GM23338 (cell line): ENCODE measurements at regions not wholly inside any gene's neighbourhood (a gene's known extent, or its start where the extent isn't known, plus 50 kb on each side); places are given as distances from the start of the nearest gene placed in this dataset.

ENCODE experiments used
- ATAC-seq: fragments of 200-7000 bp; cut with Tn5 transposase; 3 replicates; pipeline ENCODE4 v1.9.1; 2020
- DNase-seq: peaks from one replicate; pipeline ENCODE4 v3.0.0-alpha.2; 2015; ENCODE audit warnings: low spot score
- H2AFZ ChIP-seq: fragments of 200-600 bp; sonication (generic); 2 replicates; pipeline ENCODE4 v1.8.0; 2016; ENCODE audit warnings: antibody characterized with exemption, mild to moderate bottlenecking, moderate library complexity
- H3F3A ChIP-seq: fragments of 200-600 bp; sonication (generic); replicated peaks from 2 replicates; pipeline ENCODE4 v1.8.0; 2017; ENCODE audit warnings: antibody characterized with exemption, mixed run types, low read depth
- H3K27ac ChIP-seq: fragments of 200-600 bp; sonication (generic); 2 replicates; pipeline ENCODE4 v1.6.1; 2016; ENCODE audit warnings: low read depth
- H3K27me3 ChIP-seq: fragments of 200-600 bp; sonication (generic); 2 replicates; pipeline ENCODE4 v1.8.0; 2016; ENCODE audit warnings: mild to moderate bottlenecking, mixed run types, moderate library complexity; ENCODE audit not compliant: insufficient read depth
- H3K36me3 ChIP-seq: fragments of 200-600 bp; sonication (generic); 2 replicates; pipeline ENCODE4 v1.8.0; 2016; ENCODE audit warnings: mild to moderate bottlenecking; ENCODE audit not compliant: insufficient read depth
- H3K4me1 ChIP-seq: fragments of 200-600 bp; sonication (generic); 2 replicates; pipeline ENCODE4 v1.8.0; 2016; ENCODE audit warnings: mild to moderate bottlenecking, moderate library complexity; ENCODE audit not compliant: insufficient read depth
- H3K4me2 ChIP-seq: fragments of 200-600 bp; sonication (generic); 2 replicates; pipeline ENCODE4 v1.7.1; 2017; ENCODE audit warnings: mixed run types
- H3K4me3 ChIP-seq: fragments of 200-600 bp; sonication (generic); 2 replicates; pipeline ENCODE4 v1.6.1; 2016; ENCODE audit warnings: mixed run types
- H3K79me2 ChIP-seq: fragments of 200-600 bp; sonication (generic); replicated peaks from 2 replicates; pipeline ENCODE4 v1.8.0; 2017; ENCODE audit warnings: mild to moderate bottlenecking; ENCODE audit not compliant: insufficient read depth
- H3K9me2 ChIP-seq: fragments of 200-600 bp; sonication (generic); 2 replicates; pipeline ENCODE4 v1.8.0; 2017; ENCODE audit not compliant: insufficient read depth
- H4K20me1 ChIP-seq: fragments of 200-600 bp; sonication (generic); replicated peaks from 2 replicates; pipeline ENCODE4 v1.8.0; 2017; ENCODE audit warnings: mild to moderate bottlenecking; ENCODE audit not compliant: insufficient read depth
- H3K27ac Mint-ChIP-seq: 2 replicates; pipeline ENCODE4 v1.8.0; 2020; ENCODE audit warnings: inconsistent platforms, mild to moderate bottlenecking, moderate library complexity, mixed read lengths
- H3K27me3 Mint-ChIP-seq: 3 replicates; pipeline ENCODE4 v1.8.0; 2022; ENCODE audit warnings: low read depth, mild to moderate bottlenecking, moderate library complexity, mixed read lengths, inconsistent platforms; ENCODE audit not compliant: insufficient read depth, poor library complexity
- H3K36me3 Mint-ChIP-seq: 3 replicates; pipeline ENCODE4 v1.8.0; 2021; ENCODE audit warnings: low read depth, mild to moderate bottlenecking, inconsistent platforms, moderate library complexity, mixed read lengths
- H3K4me1 Mint-ChIP-seq: 3 replicates; pipeline ENCODE4 v1.8.0; 2020; ENCODE audit warnings: mild to moderate bottlenecking, inconsistent platforms, mixed read lengths
- H3K4me3 Mint-ChIP-seq: 3 replicates; pipeline ENCODE4 v1.8.0; 2021; ENCODE audit warnings: moderate library complexity, mild to moderate bottlenecking, inconsistent platforms, mixed read lengths
- H3K9me3 Mint-ChIP-seq: 3 replicates; pipeline ENCODE4 v1.8.0; 2020; ENCODE audit warnings: moderate library complexity, mild to moderate bottlenecking, inconsistent platforms, mixed read lengths
- CREB1 ChIP-seq: fragments of 250-450 bp; sonication (Bioruptor Pico); IDR thresholded peaks from 2 replicates; pipeline ENCODE4 v1.5.0; 2020; ENCODE audit warnings: low read depth, mild to moderate bottlenecking, moderate library complexity
- EZH2 ChIP-seq: fragments of 200-600 bp; sonication (generic); IDR thresholded peaks from one replicate; pipeline ENCODE4 v1.8.0; 2017; ENCODE audit warnings: antibody characterized with exemption, mild to moderate bottlenecking, low read depth; ENCODE audit not compliant: unreplicated experiment
- EZH2phosphoT487 ChIP-seq: fragments of 200-600 bp; sonication (generic); IDR thresholded peaks from one replicate; pipeline ENCODE4 v1.8.1; 2018; ENCODE audit warnings: antibody characterized with exemption; ENCODE audit not compliant: unreplicated experiment
- JUNB ChIP-seq: IDR thresholded peaks from one replicate; pipeline ENCODE4 v1.6.1; 2016; ENCODE audit warnings: antibody characterized with exemption; ENCODE audit not compliant: unreplicated experiment
- NANOG ChIP-seq: IDR thresholded peaks from 2 replicates; pipeline ENCODE4 v1.6.1; 2016; ENCODE audit warnings: antibody characterized with exemption, borderline replicate concordance
- POLR2AphosphoS5 ChIP-seq: IDR thresholded peaks from 2 replicates; pipeline ENCODE4 v1.6.1; 2016; ENCODE audit warnings: antibody characterized with exemption, low read depth
- ZNF114 ChIP-seq: fragments of 250-450 bp; sonication (Bioruptor Pico); IDR thresholded peaks from 2 replicates; pipeline ENCODE4 v1.5.0; 2020; ENCODE audit warnings: mild to moderate bottlenecking, moderate library complexity
- ZNF331 ChIP-seq: fragments of 250-450 bp; sonication (Bioruptor Pico); IDR thresholded peaks from 2 replicates; pipeline ENCODE4 v1.5.0; 2020; ENCODE audit warnings: low read depth, mild to moderate bottlenecking, moderate library complexity
- TF ChIP-seq, protein P1 (sequence below): IDR thresholded peaks from one replicate; pipeline ENCODE4 v1.6.1; 2018; ENCODE audit warnings: antibody characterized with exemption; ENCODE audit not compliant: unreplicated experiment
- TF ChIP-seq, protein P2 (sequence below): IDR thresholded peaks from 2 replicates; pipeline ENCODE4 v1.6.1; 2016; ENCODE audit warnings: antibody characterized with exemption
- TF ChIP-seq, protein P3 (sequence below), 2 experiments: fragments of 200-600 bp in 1 of 2; sonication (generic) in 1 of 2; conservative IDR thresholded peaks; 2 replicates each; pipeline versions ENCODE4 v1.5.1 to v1.6.1; 2016 to 2017; ENCODE audit warnings: antibody characterized with exemption in 2 of 2, low read depth in 2 of 2, mild to moderate bottlenecking in 2 of 2, moderate library complexity in 1 of 2
- TF ChIP-seq, protein P4 (sequence below): fragments of 250-450 bp; sonication (Bioruptor Pico); IDR thresholded peaks from 2 replicates; pipeline ENCODE4 v1.5.0; 2020; ENCODE audit warnings: mild to moderate bottlenecking, moderate library complexity

DNA sequence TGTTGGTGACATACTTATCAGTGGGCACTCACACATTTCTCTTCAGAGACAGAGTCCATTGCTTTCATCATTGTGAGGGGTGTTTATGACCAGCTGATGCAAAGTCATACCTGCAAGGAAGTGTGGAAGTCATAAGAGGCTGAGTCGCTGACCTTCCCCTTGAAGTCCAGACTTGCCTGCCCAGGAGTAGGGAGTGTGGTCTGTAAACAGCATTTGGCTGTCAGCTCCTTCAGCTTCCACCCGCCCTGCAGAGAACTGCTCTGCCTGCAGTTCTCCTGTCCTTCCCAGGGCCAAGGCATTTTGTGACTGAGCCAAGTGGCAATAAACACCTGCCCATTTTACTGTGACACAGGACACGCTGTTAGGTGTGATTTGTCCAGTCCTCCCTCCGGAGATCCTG is 801.3 kb downstream of the BCL11B start:
- peaks cover 31% of the 10 kb centered on the region for H3K9me2 ChIP-seq
- no peak overlapping the region for H3K4me2 ChIP-seq
- no peaks in the 10 kb centered on the region for H3K36me3 ChIP-seq
- no peak for DNase-seq
- Mint-ChIP-seq H3K4me3 (no peak overlapping the region), H3K4me1 (peaks cover 5% of the 10 kb centered on the region; the same call in 1 of the 3 replicates), H3K36me3 (no peaks in the 10 kb centered on the region), H3K27ac (no peak overlapping the region), H3K9me3 (no peaks in the 10 kb centered on the region), H3K27me3 (peaks cover 3% of the 10 kb centered on the region)
- TF ChIP-seq EZH2phosphoT487 (no peak), NANOG (no peak), JUNB (no peak), CREB1 (no peak), POLR2AphosphoS5 (no peak), ZNF114 (no peak), EZH2 (no peak), ZNF331 (no peak)
- TF ChIP-seq, protein P1, sequence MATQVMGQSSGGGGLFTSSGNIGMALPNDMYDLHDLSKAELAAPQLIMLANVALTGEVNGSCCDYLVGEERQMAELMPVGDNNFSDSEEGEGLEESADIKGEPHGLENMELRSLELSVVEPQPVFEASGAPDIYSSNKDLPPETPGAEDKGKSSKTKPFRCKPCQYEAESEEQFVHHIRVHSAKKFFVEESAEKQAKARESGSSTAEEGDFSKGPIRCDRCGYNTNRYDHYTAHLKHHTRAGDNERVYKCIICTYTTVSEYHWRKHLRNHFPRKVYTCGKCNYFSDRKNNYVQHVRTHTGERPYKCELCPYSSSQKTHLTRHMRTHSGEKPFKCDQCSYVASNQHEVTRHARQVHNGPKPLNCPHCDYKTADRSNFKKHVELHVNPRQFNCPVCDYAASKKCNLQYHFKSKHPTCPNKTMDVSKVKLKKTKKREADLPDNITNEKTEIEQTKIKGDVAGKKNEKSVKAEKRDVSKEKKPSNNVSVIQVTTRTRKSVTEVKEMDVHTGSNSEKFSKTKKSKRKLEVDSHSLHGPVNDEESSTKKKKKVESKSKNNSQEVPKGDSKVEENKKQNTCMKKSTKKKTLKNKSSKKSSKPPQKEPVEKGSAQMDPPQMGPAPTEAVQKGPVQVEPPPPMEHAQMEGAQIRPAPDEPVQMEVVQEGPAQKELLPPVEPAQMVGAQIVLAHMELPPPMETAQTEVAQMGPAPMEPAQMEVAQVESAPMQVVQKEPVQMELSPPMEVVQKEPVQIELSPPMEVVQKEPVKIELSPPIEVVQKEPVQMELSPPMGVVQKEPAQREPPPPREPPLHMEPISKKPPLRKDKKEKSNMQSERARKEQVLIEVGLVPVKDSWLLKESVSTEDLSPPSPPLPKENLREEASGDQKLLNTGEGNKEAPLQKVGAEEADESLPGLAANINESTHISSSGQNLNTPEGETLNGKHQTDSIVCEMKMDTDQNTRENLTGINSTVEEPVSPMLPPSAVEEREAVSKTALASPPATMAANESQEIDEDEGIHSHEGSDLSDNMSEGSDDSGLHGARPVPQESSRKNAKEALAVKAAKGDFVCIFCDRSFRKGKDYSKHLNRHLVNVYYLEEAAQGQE, result no peak
- TF ChIP-seq, protein P2, sequence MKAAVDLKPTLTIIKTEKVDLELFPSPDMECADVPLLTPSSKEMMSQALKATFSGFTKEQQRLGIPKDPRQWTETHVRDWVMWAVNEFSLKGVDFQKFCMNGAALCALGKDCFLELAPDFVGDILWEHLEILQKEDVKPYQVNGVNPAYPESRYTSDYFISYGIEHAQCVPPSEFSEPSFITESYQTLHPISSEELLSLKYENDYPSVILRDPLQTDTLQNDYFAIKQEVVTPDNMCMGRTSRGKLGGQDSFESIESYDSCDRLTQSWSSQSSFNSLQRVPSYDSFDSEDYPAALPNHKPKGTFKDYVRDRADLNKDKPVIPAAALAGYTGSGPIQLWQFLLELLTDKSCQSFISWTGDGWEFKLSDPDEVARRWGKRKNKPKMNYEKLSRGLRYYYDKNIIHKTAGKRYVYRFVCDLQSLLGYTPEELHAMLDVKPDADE, result no peak
- TF ChIP-seq, protein P3, sequence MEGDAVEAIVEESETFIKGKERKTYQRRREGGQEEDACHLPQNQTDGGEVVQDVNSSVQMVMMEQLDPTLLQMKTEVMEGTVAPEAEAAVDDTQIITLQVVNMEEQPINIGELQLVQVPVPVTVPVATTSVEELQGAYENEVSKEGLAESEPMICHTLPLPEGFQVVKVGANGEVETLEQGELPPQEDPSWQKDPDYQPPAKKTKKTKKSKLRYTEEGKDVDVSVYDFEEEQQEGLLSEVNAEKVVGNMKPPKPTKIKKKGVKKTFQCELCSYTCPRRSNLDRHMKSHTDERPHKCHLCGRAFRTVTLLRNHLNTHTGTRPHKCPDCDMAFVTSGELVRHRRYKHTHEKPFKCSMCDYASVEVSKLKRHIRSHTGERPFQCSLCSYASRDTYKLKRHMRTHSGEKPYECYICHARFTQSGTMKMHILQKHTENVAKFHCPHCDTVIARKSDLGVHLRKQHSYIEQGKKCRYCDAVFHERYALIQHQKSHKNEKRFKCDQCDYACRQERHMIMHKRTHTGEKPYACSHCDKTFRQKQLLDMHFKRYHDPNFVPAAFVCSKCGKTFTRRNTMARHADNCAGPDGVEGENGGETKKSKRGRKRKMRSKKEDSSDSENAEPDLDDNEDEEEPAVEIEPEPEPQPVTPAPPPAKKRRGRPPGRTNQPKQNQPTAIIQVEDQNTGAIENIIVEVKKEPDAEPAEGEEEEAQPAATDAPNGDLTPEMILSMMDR (conservative IDR thresholded peaks at IDR 0.05; ENCODE audit: low read depth in 2 of 2), result no peak
- TF ChIP-seq, protein P4, sequence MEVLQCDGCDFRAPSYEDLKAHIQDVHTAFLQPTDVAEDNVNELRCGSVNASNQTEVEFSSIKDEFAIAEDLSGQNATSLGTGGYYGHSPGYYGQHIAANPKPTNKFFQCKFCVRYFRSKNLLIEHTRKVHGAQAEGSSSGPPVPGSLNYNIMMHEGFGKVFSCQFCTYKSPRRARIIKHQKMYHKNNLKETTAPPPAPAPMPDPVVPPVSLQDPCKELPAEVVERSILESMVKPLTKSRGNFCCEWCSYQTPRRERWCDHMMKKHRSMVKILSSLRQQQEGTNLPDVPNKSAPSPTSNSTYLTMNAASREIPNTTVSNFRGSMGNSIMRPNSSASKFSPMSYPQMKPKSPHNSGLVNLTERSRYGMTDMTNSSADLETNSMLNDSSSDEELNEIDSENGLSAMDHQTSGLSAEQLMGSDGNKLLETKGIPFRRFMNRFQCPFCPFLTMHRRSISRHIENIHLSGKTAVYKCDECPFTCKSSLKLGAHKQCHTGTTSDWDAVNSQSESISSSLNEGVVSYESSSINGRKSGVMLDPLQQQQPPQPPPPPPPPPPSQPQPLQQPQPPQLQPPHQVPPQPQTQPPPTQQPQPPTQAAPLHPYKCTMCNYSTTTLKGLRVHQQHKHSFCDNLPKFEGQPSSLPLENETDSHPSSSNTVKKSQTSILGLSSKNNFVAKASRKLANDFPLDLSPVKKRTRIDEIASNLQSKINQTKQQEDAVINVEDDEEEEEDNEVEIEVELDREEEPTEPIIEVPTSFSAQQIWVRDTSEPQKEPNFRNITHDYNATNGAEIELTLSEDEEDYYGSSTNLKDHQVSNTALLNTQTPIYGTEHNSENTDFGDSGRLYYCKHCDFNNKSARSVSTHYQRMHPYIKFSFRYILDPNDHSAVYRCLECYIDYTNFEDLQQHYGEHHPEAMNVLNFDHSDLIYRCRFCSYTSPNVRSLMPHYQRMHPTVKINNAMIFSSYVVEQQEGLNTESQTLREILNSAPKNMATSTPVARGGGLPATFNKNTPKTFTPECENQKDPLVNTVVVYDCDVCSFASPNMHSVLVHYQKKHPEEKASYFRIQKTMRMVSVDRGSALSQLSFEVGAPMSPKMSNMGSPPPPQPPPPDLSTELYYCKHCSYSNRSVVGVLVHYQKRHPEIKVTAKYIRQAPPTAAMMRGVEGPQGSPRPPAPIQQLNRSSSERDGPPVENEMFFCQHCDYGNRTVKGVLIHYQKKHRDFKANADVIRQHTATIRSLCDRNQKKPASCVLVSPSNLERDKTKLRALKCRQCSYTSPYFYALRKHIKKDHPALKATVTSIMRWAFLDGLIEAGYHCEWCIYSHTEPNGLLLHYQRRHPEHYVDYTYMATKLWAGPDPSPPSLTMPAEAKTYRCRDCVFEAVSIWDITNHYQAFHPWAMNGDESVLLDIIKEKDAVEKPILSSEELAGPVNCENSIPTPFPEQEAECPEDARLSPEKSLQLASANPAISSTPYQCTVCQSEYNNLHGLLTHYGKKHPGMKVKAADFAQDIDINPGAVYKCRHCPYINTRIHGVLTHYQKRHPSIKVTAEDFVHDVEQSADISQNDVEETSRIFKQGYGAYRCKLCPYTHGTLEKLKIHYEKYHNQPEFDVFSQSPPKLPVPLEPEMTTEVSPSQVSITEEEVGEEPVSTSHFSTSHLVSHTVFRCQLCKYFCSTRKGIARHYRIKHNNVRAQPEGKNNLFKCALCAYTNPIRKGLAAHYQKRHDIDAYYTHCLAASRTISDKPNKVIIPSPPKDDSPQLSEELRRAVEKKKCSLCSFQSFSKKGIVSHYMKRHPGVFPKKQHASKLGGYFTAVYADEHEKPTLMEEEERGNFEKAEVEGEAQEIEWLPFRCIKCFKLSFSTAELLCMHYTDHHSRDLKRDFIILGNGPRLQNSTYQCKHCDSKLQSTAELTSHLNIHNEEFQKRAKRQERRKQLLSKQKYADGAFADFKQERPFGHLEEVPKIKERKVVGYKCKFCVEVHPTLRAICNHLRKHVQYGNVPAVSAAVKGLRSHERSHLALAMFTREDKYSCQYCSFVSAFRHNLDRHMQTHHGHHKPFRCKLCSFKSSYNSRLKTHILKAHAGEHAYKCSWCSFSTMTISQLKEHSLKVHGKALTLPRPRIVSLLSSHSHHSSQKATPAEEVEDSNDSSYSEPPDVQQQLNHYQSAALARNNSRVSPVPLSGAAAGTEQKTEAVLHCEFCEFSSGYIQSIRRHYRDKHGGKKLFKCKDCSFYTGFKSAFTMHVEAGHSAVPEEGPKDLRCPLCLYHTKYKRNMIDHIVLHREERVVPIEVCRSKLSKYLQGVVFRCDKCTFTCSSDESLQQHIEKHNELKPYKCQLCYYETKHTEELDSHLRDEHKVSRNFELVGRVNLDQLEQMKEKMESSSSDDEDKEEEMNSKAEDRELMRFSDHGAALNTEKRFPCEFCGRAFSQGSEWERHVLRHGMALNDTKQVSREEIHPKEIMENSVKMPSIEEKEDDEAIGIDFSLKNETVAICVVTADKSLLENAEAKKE (CRISPR knock-in tag), result no peak
- H3F3A ChIP-seq, result no peaks in the 10 kb centered on the region
- no peaks in the 10 kb centered on the region for H3K79me2 ChIP-seq
- no peaks in the 10 kb centered on the region for H3K27me3 ChIP-seq
- no peak for ATAC-seq
- H3K4me3 ChIP-seq, result no peak overlapping the region
- H3K4me1 ChIP-seq, result no peaks in the 10 kb centered on the region
- no peak overlapping the region for H2AFZ ChIP-seq
- no peak overlapping the region for H3K27ac ChIP-seq
- no peaks in the 10 kb centered on the region for H4K20me1 ChIP-seq
